PC-3 (cell line): ENCODE measurements at regions not wholly inside any gene's neighbourhood (a gene's known extent, or its start where the extent isn't known, plus 50 kb on each side); places are given as distances from the start of the nearest gene placed in this dataset.
"Not testable (repeated sequence)": the region's sequence is repeated elsewhere in the genome, so short reads cannot be mapped to it uniquely, and the experiment has no call there.

Experiments used
- ATAC-seq: fragments of 200-7000 bp; cut with Tn5 transposase; 2 replicates; pipeline ENCODE4 v1.9.1; 2020; ENCODE audit warnings: mild to moderate bottlenecking, moderate library complexity
- BruUV-seq: library from RNA; stranded (reverse); fragments of 400-500 nt; replicated peaks from 2 replicates; lab custom pipeline; 2021; lab: Mats Ljungman, UMichigan
- CTCF ChIA-PET: fragments of 300-600 bp; sonication (Branson Sonifier 250); formaldehyde crosslinking; loops from one replicate; lab custom pipeline; 2022; ENCODE audit warnings: antibody characterized with exemption; lab: Charles Lee
- POLR2A ChIA-PET: fragments of 300-600 bp; sonication (Branson Sonifier 250); formaldehyde crosslinking; loops from one replicate; lab custom pipeline; 2022; ENCODE audit warnings: antibody characterized with exemption; ENCODE audit not compliant: unreplicated experiment; lab: Charles Lee
- DNase-seq: peaks from one replicate; pipeline ENCODE4 v3.0.0-alpha.2; 2015
- H2AFZ ChIP-seq: fragments of 300-600 bp; sonication (generic); 2 replicates; pipeline ENCODE4 v1.6.0; 2016; ENCODE audit warnings: antibody characterized with exemption, low read length
- H3F3A ChIP-seq: fragments of 300-600 bp; sonication (generic); one replicate; pipeline ENCODE4 v1.6.0; 2017; ENCODE audit warnings: antibody characterized with exemption, low read length, control low read depth, mild to moderate bottlenecking; ENCODE audit not compliant: unreplicated experiment
- H3K27ac ChIP-seq: fragments of 300-600 bp; sonication (generic); 2 replicates; pipeline ENCODE4 v1.5.1; 2016; ENCODE audit warnings: mild to moderate bottlenecking, low read length
- H3K27me3 ChIP-seq: fragments of 300-600 bp; sonication (generic); 2 replicates; pipeline ENCODE4 v1.6.1; 2016; ENCODE audit warnings: low read length, mixed read lengths
- H3K36me3 ChIP-seq: fragments of 300-600 bp; sonication (generic); 2 replicates; pipeline ENCODE4 v1.6.1; 2016; ENCODE audit warnings: low read depth, mixed run types, low read length, mixed read lengths
- H3K4me1 ChIP-seq: fragments of 300-600 bp; sonication (generic); 2 replicates; pipeline ENCODE4 v1.5.1; 2016; ENCODE audit warnings: low read length; ENCODE audit not compliant: insufficient read depth
- H3K4me2 ChIP-seq: fragments of 300-600 bp; sonication (generic); 2 replicates; pipeline ENCODE4 v1.6.0; 2016; ENCODE audit warnings: low read length
- H3K4me3 ChIP-seq: fragments of 300-600 bp; sonication (generic); 2 replicates; pipeline ENCODE4 v1.5.1; 2016; ENCODE audit warnings: mild to moderate bottlenecking, low read length, mixed read lengths
- H3K79me2 ChIP-seq: fragments of 300-600 bp; sonication (generic); 2 replicates; pipeline ENCODE4 v1.6.1; 2017; ENCODE audit warnings: low read length, mixed read lengths
- H3K9ac ChIP-seq: fragments of 300-600 bp; sonication (generic); 2 replicates; pipeline ENCODE4 v1.6.0; 2016; ENCODE audit warnings: mild to moderate bottlenecking, low read length
- H3K9me2 ChIP-seq: fragments of 300-600 bp; sonication (generic); replicated peaks from 2 replicates; pipeline ENCODE4 v1.6.1; 2016; ENCODE audit warnings: mixed run types, low read length, mixed read lengths
- H3K9me3 ChIP-seq: fragments of 300-600 bp; sonication (generic); 2 replicates; pipeline ENCODE4 v1.6.1; 2016; ENCODE audit warnings: low read length, mixed read lengths
- H4K20me1 ChIP-seq: fragments of 300-600 bp; sonication (generic); 2 replicates; pipeline ENCODE4 v1.6.1; 2016; ENCODE audit warnings: low read length, mixed read lengths
- CTCF ChIP-seq: fragments of 300-600 bp; sonication (generic); conservative IDR thresholded peaks from 2 replicates; pipeline ENCODE4 v1.5.1; 2017; ENCODE audit warnings: antibody characterized with exemption, low read depth, mild to moderate bottlenecking, low read length
- EZH2 ChIP-seq: fragments of 300-600 bp; sonication (generic); IDR thresholded peaks from one replicate; pipeline ENCODE4 v1.6.1; 2017; ENCODE audit warnings: antibody characterized with exemption, mild to moderate bottlenecking, low read length; ENCODE audit not compliant: unreplicated experiment
- EZH2phosphoT487 ChIP-seq: fragments of 300-600 bp; sonication (generic); IDR thresholded peaks from 2 replicates; pipeline ENCODE4 v1.6.1; 2018; ENCODE audit warnings: mild to moderate bottlenecking, antibody characterized with exemption, low read length, borderline replicate concordance
- intact Hi-C: fragments of 100-400 bp; cut with micrococcal nuclease; formaldehyde crosslinking; loops from 2 replicates; pipeline ENCODE4 v1.9.0; 2023

GRCh38 chr17:5770441-5771270 lies 186.3 kb upstream of the NLRP1 start:
- H3K9ac ChIP-seq, result no peak overlapping the region
- no peak overlapping the region for H3K4me2 ChIP-seq
- BruUV-seq, result no TSS peak

GRCh38 chr17:5771271-5771577 lies 186.9 kb upstream of the NLRP1 start:
- peaks cover 15% of the 10 kb centered on the region for H3K4me1 ChIP-seq
- DNase-seq, H3K9me2 ChIP-seq, H3K27ac ChIP-seq, H3F3A ChIP-seq, H3K27me3 ChIP-seq, H3K4me2 ChIP-seq, H3K79me2 ChIP-seq, CTCF ChIA-PET, H2AFZ ChIP-seq, BruUV-seq, intact Hi-C loops, H3K9ac ChIP-seq, ATAC-seq, H4K20me1 ChIP-seq, POLR2A ChIA-PET, H3K4me3 ChIP-seq, H3K36me3 ChIP-seq, H3K9me3 ChIP-seq: not testable (repeated sequence)

More at GRCh38 chr17:5770441-5771270, 186.3 kb upstream of the NLRP1 start:
- Histone ChIP-seq H3K9me2 (no peaks in the 10 kb centered on the region), H2AFZ (no peak overlapping the region), H3K4me3 (no peak overlapping the region), H3K79me2 (no peaks in the 10 kb centered on the region), H3K9me3 (no peaks in the 10 kb centered on the region), H4K20me1 (no peaks in the 10 kb centered on the region), H3K36me3 (no peaks in the 10 kb centered on the region), H3K4me1 (peaks cover 11% of the 10 kb centered on the region), H3K27me3 (no peaks in the 10 kb centered on the region), H3F3A (no peaks in the 10 kb centered on the region), H3K27ac (no peak overlapping the region)
- TF ChIP-seq CTCF, result no peak
- intact Hi-C loops, result no loop called here
- ChIA-PET CTCF (no interaction called here), POLR2A (no interaction called here)
- no peak for DNase-seq
- ATAC-seq, result no peak

- H3K9ac ChIP-seq, H3K79me2 ChIP-seq, H3K4me3 ChIP-seq, H3K27ac ChIP-seq, ATAC-seq, H3F3A ChIP-seq, H3K9me2 ChIP-seq, H3K27me3 ChIP-seq, POLR2A ChIA-PET, BruUV-seq, H3K4me2 ChIP-seq, H4K20me1 ChIP-seq, H2AFZ ChIP-seq, intact Hi-C loops, H3K36me3 ChIP-seq, CTCF ChIA-PET, DNase-seq, H3K9me3 ChIP-seq: not testable (repeated sequence)
- H3K4me1 ChIP-seq, result peaks cover 21% of the 10 kb centered on the region
These were observed 187.7 kb upstream of the NLRP1 start for GRCh38 chr17:5772017-5772416.

- Histone ChIP-seq H3K27ac (no peak overlapping the region), H3K9me3 (no peaks in the 10 kb centered on the region), H3K9me2 (no peaks in the 10 kb centered on the region), H3K4me3 (no peak overlapping the region), H4K20me1 (no peaks in the 10 kb centered on the region), H3K79me2 (no peaks in the 10 kb centered on the region), H3K27me3 (no peaks in the 10 kb centered on the region), H3K36me3 (no peaks in the 10 kb centered on the region), H3K4me1 (peaks cover 28% of the 10 kb centered on the region), H2AFZ (no peak overlapping the region), H3K9ac (no peak overlapping the region), H3K4me2 (no peak overlapping the region), H3F3A (no peaks in the 10 kb centered on the region)
- no TSS peak for BruUV-seq
- TF ChIP-seq EZH2phosphoT487 (no peak), EZH2 (no peak), CTCF (no peak)
- CTCF ChIA-PET, result no interaction called here
- intact Hi-C loops, result no loop called here
- ATAC-seq, result no peak
- DNase-seq, result no peak
- POLR2A ChIA-PET, result no interaction called here
These were observed 188.4 kb upstream of the NLRP1 start for GRCh38 chr17:5772720-5773119.
